ENCODE measurements at regions not wholly inside any gene's neighbourhood (a gene's known extent, or its start where the extent isn't known, plus 50 kb on each side); places are given as distances from the start of the nearest gene placed in this dataset.

GRCh38 chr17:71085238-71086033 lies 916.1 kb downstream of the KCNJ2 start:
- no peaks in the 10 kb centered on the region for H3K9me3 ChIP-seq

GRCh38 chr17:71089431-71089830 lies 920.1 kb downstream of the KCNJ2 start:
- no peak for TF ChIP-seq CTCF (IDR thresholded peaks at IDR 0.05)
- no peak for DNase-seq (ENCODE audit: low spot score in 2 of 2)
- no peaks in the 10 kb centered on the region for H3K9me3 ChIP-seq

More at GRCh38 chr17:71085238-71086033, 916.1 kb downstream of the KCNJ2 start:
- intact Hi-C loops (cut with DNase I) = no loop called here
- Histone ChIP-seq H3K4me1 (no peaks in the 10 kb centered on the region), H3K4me3 (no peak overlapping the region), H3K36me3 (no peaks in the 10 kb centered on the region), H3K27ac (no peak overlapping the region), H3K27me3 (no peaks in the 10 kb centered on the region)
- no peak for TF ChIP-seq CTCF (IDR thresholded peaks at IDR 0.05)
- DNase-seq (ENCODE audit: low spot score in 2 of 2) = no peak

GRCh38 chr17:71098071-71098470 lies 928.7 kb downstream of the KCNJ2 start:
- no peak for DNase-seq (ENCODE audit: low spot score in 2 of 2)
- no peak for TF ChIP-seq CTCF (IDR thresholded peaks at IDR 0.05)
- Histone ChIP-seq H3K4me3 (no peak overlapping the region), H3K27me3 (no peaks in the 10 kb centered on the region), H3K27ac (no peak overlapping the region), H3K9me3 (no peaks in the 10 kb centered on the region), H3K4me1 (no peaks in the 10 kb centered on the region), H3K36me3 (no peaks in the 10 kb centered on the region)
- intact Hi-C loops (cut with DNase I) = no loop called here

More at GRCh38 chr17:71089431-71089830, 920.1 kb downstream of the KCNJ2 start:
- intact Hi-C loops (cut with DNase I) = no loop called here
- no peaks in the 10 kb centered on the region for H3K4me1 ChIP-seq
- no peak overlapping the region for H3K4me3 ChIP-seq
- no peaks in the 10 kb centered on the region for H3K36me3 ChIP-seq
- no peaks in the 10 kb centered on the region for H3K27me3 ChIP-seq
- no peak overlapping the region for H3K27ac ChIP-seq

GRCh38 chr17:71099003-71099714 lies 929.8 kb downstream of the KCNJ2 start:
- no peak for TF ChIP-seq CTCF (IDR thresholded peaks at IDR 0.05)
- no peak overlapping the region for H3K27ac ChIP-seq
- no peaks in the 10 kb centered on the region for H3K36me3 ChIP-seq
- H3K9me3 ChIP-seq = no peaks in the 10 kb centered on the region
- H3K4me1 ChIP-seq = no peaks in the 10 kb centered on the region
- no peaks in the 10 kb centered on the region for H3K27me3 ChIP-seq
- intact Hi-C loops (cut with DNase I) = no loop called here
- no peak overlapping the region for H3K4me3 ChIP-seq
- DNase-seq (ENCODE audit: low spot score in 2 of 2) = no peak

GRCh38 chr17:71102777-71103176 lies 933.4 kb downstream of the KCNJ2 start:
- no peak for DNase-seq (ENCODE audit: low spot score in 2 of 2)
- Histone ChIP-seq H3K9me3 (no peaks in the 10 kb centered on the region), H3K27me3 (no peaks in the 10 kb centered on the region), H3K4me3 (no peak overlapping the region), H3K27ac (no peak overlapping the region), H3K36me3 (no peaks in the 10 kb centered on the region), H3K4me1 (no peaks in the 10 kb centered on the region)
- intact Hi-C loops (cut with DNase I) = no loop called here
- no peak for TF ChIP-seq CTCF (IDR thresholded peaks at IDR 0.05)
